Umbilical cord (tissue), 1 donor: ENCODE measurements at regions not wholly inside any gene's neighbourhood (a gene's known extent, or its start where the extent isn't known, plus 50 kb on each side); places are given as distances from the start of the nearest gene placed in this dataset.

ENCODE experiments used
- DNase-seq: peaks from one replicate; pipeline ENCODE4 v3.0.0-alpha.2; 2015; ENCODE audit warnings: low spot score

DNA sequence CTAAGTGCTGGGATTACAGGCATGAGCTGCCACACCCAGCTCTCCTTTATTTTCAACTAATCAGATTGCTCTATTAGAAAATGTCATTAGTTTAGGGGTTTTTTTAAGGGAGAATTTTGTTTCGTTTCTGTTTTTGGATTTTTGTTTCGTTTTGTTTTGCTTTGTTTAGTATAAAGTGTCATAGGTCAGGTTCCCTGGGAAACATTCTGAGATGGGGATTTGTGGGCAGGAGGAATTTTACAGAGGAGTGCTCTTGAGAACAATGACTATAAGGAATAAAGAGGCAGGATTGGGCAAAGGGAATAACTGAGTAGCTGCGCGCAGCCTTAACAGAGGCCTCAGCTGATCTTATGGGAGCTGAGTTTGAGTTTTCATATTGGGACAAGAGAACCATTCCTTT, 86.8 kb upstream of the NR2F2 start:
- DNase-seq: no peak

DNA sequence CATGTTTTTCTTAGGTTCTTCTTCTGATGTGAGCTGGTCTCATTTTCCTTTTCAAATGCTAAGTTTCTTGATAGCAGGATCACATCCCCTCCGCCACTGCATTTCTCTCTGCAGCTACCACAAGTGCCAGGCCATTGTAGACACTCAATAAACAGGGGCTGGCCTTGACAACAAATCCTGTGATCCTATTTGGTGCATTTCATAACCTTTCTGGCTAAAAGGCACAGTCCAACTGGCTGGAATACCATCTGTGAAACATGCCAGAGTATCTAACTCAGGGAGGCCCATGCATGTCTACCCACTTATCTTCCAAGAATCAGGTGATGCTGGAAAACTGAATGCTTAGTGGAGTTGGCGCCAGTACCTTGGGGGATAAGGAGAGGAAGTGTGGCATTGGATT, 85.2 kb upstream of the NR2F2 start:
- DNase-seq: no peak

DNA sequence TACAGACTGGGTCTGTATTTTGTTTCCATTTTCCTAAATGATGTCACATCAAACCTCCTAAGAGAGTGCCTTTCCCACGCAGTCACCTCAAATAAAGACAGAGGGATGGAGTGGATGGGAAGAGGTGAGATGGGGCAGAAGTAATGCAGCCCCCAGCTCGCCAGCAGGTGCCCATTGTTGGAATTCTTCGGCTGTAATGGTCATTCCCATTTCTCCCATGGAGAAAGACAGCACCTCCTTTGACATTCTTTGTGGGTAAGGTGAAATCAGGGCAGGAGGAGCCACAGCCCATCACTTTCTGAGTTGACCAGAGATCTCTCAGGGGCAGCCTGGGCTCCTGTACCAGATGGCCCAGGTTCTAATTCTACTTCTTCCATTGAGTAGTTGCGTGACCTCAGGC, 84.4 kb upstream of the NR2F2 start:
- no peak for DNase-seq

DNA sequence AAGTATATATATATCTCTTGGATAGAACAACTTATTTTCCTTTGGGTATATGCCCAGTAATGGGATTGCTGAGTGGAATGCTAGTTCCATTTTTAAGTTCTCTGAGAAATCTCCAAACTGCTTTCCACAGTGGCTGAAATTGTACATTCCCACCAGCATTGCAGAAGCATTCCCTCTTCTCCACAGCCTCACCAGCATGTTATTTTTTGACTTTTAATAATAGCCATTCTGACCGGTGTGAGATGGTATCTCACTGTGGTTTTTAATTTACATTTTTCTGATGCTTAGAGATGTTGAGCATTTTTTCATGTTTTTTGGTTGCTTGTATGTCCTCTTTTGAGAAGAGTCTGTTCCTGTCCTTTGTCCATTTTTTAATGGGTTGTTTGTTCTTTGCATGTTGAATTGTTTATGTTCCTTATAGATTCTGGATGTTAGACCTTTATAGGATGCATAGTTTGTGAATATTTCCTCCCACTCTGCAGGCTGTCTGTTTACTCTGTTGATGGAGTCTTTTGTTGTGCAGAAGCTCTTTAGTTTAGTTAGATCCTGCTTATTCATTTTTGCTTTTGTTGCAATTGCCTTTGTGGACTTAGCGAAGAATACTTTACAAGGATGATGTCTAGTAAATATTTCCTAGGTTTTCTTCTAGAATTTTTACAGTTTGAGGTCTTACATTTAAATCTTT, 82.7 kb upstream of the NR2F2 start:
- DNase-seq: no peak

DNA sequence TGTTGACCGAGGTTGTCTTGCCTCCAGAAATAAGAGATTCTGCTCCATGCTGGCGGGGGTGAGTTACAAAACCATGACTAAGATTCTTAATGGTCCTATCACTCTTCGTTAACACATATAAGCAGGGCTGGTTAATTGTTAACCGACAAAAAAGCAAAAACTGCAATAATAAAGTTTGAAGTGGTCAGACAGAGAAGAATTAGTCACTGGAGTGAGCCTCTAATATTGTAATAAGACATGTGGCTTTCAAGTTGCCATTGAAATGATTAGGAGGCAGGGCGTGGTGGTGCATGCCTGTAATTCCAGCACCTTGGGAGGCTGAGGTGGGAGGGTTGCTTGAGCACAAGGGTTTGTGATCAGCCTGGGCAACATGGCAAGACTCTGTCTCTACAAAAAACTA, 78.4 kb upstream of the NR2F2 start:
- no peak for DNase-seq

DNA sequence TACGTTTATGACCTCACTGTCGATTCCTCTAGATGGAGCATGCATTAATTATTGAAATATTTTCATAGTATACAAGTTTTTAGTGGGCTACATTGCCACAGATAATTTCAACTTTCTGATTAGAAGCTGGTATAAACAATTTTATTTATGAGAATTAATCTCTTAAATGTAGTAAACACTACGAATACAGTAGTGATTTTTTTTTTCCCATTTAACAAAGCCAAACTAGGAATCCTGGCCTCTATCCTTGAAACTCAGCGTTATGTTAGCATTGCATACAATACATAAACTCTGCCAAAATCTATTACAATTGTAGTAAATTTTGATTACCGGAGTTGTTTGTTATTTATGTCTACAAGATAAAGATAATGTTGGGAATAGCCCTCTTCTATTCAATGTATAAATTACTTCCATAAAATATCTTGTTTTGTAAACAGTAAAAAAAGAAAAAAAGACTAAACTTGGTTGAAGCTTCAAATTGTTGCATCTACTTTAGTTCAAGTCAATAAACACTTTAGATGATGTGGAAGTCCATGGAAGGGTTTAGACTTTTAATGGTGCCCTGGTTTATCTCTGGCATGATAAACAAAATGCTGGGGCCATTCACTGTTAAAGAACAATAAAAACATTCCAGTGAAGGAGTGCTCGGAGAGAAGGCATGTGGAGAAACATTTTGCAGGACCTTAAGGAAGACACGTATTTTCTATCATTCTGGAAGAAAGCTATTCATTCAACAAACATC, 77.3 kb upstream of the NR2F2 start:
- no peak for DNase-seq

DNA sequence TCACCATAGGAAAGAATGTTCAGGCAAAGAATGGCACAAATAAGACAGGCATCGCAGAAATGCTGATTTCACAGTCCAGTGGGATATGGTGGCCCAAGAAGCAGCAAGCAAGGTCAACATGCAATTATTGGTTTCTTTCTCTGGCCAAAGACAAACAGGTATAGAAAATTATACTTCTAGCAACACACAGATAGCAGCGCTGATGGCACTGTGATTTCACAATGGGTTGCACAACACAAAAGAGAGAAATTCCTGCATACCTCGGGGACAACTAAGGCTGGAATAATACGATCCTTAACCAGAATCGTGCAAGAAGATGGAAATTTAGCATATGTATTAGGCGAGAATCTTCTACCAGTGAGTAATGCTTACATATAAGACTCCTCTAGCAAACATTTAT, 76.3 kb upstream of the NR2F2 start:
- no peak for DNase-seq

DNA sequence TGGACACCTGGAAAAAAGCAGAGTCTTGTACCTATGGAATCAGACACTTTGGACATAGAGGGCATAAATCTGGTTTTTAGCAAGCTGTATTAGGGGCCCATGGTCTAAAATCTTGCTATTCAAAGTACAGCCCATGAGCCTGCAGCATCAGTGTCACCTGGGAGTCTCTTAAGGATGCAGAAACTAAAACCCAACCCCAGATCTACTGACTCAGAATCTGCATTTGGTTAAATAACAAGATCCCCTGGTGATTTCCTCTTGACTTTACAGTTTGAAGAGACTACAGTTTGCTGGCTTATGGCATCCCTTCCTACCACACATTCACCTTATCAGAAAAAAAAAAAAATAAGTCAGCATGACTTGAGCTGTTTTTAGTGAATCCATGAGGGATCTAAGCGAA, 74.9 kb upstream of the NR2F2 start:
- no peak for DNase-seq

DNA sequence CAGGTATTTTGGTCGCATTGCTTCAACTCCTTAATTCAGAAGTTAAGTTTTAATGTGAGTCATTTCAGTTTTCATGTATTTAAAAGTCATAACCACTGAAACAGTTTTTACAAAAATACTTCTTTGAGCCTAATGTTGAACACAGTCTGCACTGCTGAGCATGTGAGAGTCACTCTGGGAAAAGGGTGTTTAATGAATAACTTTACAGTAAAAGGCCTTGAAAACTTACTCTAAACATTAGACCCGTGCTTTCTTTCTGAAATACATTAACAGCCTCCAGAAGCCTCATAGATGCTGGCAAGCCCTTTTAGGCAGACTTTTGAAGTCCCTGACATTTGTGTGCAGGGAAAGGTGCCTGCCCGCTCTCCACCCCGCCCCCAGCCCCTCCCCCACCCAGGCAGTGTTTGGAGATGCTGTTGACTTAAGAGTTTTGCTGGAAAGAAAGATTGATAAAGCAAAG, 68.9 kb upstream of the NR2F2 start:
- no peak for DNase-seq

DNA sequence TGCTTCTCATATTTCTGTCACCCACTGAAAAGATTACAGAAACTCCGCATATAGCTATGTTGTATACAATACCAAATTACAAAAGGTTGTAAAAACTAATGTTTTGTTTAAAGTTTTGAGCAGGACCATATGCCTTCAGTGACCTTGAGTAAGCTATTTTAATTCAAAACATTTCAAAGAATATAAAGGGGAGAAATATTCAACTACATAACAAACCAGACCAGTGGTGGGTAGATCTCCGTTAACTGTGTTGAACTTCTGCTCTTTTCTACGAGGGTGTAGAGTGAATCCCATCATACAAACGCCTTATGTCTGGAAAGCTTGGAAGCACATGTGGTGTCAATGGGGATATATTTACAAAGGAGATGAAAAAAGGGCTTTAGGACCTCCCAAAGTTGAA, 68.4 kb upstream of the NR2F2 start:
- DNase-seq: no peak

DNA sequence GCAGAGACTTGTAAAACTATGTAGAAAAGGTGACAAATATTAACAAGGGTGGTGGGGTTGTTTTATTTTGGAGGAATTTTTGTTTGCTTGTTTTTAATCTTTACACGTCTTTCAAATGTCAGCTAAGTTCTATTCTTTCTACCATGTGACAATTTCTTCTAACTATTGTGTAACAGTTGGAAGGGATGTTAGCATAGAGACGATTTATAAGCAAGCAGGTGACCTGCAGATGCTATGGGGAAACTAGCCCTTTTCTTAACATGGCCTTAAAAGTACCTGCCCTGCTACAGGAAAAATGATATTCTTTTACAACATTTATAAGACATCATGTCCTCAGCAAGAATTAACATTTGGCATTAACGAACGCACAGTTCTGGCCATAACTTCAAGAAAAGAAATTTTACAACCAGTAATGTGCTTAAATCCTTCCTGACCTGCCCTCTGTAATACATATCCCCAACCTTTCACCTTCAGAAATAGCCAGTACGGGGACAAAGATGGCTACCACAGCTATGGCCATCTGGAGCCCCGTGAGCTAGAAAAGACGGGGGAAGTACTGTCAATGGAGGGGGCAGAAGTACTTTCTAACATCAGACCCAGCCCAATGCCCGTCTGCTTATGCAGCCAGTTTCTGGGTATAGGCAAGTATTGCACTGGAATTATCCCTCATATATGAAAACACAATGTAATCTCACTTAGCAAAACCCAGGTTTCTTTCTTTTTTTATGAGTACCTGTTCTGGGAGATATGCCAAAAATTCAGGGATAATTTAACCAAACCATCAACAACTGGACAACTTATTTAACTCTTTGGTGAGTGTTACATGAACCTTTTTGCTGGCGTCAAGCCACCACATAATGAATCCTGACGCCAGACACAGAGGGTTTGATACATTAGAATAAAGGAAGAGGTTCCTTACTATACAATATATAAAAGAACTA, 67.7 kb upstream of the NR2F2 start:
- DNase-seq: no peak

DNA sequence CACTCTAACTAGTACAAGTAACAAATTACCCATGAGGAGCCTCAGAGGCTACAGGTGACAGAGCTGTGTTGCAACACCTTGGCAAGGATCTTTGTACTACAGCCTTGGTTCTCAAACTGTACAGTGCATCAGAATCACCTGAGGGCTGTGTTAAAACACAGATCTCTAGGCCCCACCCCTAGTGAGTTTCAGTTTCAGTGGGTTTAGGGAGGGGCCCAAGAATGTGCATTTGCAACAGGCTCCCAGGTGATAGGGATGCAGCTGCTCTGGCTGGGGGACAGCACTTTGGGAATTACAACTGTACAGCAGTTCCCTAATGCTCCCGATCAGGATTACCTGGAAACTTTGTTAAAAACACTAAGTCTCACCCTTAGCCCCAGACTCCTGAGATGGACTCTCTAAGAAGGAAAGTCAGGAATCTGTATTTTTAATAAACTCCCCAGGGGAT, 66.1 kb upstream of the NR2F2 start:
- DNase-seq: peak; percentile 10

DNA sequence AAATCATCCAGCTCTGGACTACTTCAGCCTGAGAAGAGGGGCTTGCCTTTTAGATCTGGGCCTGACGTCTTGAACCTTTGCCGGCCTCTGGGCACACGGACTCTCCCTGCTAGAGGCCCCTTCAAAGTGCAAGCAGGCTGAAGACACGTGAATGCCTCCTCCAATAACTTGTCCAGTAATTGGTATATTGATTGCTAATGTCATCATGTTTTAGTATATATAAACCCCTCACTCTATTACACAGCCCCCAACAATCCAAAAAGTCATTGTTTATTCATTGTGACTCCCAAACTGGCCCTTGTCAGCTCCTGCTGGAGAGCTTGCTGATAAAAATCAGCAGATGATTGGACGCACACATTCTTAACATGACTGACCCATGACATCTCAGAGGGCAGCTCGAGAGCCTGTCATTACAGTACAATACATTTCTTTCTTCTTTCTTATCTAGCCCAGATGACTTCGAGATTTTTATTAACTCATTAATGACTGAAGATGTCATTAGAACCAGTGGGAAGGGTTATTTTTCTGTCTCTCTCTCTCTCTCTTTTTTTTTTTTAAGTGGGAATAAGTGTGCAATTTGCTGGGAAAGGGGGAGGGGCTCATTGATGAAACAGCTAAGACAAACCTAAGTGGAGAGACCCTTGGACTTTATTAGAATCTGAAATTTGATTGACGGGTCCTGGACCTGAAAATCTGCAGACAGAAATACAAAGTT, 65.5 kb upstream of the NR2F2 start:
- no peak for DNase-seq

DNA sequence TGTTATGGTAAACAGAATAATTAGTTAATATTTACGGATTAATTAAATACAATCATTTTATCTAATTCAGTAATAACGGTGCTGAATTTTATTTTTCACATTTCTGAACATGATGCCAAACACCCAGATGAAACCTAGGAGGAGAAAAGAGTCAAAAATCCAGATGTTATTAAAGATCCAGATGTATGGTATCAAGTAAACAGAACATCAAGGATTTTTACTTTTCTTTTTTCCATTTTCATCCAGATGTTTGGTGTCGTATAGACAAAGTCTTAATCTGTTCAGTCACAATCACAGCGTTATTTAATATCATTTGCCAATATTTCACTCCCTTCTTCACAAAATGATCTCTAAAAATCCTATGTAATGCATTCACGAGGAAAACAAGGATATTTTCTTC, 64.0 kb upstream of the NR2F2 start:
- DNase-seq: no peak

DNA sequence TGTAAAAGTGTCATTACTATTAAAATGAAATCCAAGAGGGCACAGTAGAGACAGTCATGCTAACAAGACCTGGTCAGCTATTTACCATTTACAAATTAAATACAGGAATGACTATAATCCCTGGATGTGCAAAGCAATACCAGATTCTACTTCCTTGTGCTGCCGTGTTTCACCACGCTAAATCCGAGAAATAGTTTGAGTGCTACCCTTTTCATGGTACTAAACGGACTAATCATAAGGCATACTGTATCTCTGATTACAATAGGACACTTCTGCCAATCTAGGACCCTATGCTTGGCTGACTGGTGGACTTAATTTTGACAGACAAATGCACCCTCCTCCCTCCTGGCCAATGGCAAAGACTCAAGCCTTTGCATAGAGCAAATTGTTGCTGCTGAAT, 63.0 kb upstream of the NR2F2 start:
- DNase-seq: no peak

DNA sequence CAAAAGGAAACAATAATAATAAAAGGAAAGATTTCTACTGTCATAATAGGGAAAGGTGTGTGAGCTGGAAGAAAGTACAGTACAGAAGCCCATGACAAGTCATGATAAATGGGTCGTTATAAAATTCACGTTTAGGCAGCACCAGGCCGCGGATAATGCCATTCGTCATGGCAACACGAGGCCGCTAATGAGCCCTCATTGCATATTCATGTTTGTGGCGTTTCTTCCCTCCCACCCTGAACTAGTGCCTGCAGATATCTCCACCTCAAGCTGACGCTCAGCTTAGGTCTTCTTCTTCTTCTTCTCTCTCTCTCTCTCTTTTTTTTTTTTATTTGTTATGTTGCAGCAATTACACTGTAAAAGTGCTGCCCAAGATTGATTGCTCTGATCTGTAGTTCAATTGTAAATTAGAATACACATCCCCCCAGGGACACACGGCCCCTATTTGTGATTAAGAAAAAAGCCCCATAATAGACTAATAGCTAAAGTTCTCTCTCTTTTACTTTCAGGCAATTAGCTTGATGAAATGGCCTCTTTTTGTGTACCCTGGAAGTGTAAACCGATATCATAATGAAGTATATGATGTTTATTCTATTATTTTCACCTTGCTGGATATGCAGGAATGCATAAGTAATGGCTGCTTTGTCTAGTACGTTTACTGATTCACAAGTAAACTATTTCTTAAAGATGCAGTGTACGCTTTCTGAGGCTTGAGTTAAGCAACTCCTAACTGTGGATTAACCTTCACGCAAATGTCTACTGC, 61.9 kb upstream of the NR2F2 start:
- no peak for DNase-seq

DNA sequence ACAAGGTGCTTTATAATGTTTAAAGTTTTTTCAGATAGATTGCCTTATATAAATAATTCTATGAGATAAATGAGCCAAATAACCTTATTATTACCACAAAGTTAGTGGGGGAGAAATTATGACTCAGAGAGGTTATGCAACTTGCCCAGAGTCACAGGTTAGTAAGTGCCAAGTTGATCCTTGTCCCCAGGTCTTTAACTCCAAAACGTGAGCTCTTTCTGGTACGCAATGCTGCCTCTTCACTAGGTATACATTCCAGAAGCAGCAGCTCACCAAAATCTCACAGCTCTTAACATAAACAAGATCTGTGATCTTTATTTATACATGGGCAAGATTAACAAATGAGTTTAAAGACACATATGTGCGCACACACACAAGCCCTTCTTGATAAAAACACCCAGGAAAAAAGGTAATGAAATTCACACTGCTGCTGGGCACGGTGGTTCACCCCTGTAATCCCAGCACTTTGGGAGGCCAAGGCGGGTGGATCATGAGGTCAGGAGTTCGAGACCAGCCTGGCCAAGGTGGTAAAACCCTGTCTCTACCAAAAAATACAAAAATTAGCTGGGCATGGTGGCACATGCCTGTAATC, 59.8 kb upstream of the NR2F2 start:
- no peak for DNase-seq

DNA sequence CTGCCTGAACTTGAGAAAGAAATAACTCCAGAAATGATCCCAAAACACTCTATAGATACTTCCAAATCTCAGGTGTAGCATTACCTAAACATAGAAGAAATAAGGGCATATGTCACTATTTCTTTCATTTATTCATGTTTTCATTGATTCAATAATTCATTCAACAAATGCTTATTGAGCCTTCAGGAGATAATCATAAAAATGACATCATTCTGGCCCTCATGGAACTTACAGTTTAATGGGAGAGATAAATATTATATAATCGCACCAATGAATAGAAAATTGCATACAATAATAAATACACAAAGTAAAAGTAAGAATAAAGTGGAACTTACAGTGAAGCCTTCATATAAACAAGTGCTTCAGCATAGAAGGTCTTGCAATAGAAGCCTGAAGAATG, 58.1 kb upstream of the NR2F2 start:
- DNase-seq: no peak

DNA sequence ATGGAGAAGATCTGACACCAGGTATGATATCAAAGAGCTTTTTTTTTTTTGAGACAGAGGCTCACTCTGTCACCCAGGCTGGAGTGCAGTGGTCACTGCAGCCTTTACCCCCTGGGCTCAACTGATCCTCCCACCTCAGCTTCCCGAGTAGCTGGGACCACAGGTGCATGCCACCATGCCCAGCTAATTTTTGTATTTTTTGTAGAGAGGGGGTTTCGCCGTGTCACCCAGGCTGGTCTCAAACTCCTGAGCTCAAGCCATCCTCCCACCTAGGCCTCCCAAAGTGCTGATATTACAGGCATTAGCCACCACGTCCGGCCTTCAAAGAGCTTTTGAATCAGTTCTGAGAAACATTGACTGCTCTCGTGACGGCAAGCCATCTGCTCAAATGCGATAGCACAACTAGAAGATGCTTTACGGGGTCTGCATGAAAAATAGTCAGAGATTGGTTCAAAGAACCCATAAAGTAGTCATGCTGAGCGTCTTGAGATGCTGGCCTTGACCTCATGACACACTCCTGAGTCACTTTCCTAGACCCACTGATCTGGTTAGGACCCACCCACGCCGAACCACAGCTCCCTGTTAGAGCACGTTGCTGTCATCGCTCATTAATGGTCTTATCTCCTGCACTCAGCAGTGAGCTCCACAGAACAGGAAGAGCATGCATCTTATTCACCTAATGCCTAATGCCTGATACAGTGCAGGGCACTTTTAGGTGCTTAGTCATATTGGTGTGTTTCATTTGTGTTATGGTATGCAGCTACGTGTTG, 57.0 kb upstream of the NR2F2 start:
- DNase-seq: peak; percentile 65

DNA sequence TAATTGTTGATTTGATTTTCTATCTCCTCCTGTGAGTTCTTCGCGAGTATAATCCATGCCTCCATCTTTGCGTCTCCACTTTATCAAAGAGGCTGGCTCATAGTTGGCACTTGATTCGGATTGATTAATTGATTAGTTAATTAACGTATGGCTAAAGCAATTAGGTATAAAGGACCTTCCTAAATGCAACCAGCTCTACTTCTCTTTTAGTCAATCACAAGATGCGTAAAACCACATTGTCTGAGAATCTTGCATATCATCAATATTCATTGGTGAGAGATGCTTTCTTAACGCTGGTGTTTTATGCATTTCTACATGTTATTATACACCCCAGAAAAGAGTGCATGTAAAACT, 56.4 kb upstream of the NR2F2 start:
- DNase-seq: no peak
